ENCODE measurements at regions not wholly inside any gene's neighbourhood (a gene's known extent, or its start where the extent isn't known, plus 50 kb on each side); places are given as distances from the start of the nearest gene placed in this dataset.

DNA sequence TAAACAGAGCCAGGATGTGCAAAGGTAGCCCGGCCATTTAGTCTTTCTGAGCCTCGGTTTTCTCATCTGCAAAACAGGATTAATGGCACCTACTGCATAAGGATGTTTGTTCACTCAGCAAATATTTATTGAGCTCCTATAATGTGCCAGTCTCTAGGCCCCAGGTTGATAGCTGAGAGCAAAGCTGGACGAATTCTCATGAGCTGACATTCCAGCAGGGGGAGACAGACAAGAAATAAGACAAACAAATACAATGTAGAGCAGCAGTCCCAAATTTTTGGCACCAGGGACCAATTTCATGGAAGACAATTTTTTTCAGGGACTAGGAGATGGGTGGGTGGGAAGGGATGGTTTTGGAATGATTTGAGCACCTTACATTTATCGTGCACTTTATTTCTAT lies 74.3 kb upstream of the PAX7 start:
- intact Hi-C loops (cut with DNase I): no loop called here
- TF ChIP-seq, protein P1, sequence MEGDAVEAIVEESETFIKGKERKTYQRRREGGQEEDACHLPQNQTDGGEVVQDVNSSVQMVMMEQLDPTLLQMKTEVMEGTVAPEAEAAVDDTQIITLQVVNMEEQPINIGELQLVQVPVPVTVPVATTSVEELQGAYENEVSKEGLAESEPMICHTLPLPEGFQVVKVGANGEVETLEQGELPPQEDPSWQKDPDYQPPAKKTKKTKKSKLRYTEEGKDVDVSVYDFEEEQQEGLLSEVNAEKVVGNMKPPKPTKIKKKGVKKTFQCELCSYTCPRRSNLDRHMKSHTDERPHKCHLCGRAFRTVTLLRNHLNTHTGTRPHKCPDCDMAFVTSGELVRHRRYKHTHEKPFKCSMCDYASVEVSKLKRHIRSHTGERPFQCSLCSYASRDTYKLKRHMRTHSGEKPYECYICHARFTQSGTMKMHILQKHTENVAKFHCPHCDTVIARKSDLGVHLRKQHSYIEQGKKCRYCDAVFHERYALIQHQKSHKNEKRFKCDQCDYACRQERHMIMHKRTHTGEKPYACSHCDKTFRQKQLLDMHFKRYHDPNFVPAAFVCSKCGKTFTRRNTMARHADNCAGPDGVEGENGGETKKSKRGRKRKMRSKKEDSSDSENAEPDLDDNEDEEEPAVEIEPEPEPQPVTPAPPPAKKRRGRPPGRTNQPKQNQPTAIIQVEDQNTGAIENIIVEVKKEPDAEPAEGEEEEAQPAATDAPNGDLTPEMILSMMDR (IDR thresholded peaks at IDR 0.05): peak in 1 of 3 experiments; percentile 20
- no peak for TF ChIP-seq POLR2A (IDR thresholded peaks at IDR 0.05; ENCODE audit: low read depth)
- H3K36me3 ChIP-seq: no peaks in the 10 kb centered on the region
- peaks cover 0 to 100% (median 31%) of the 10 kb centered on the region in 4 donors for H3K27me3 ChIP-seq
- no peak for DNase-seq (ENCODE audit: extremely low spot score)
- 59% methylated on average over 4 of the region's 4 CpGs for WGBS
- no peak overlapping the region for H3K4me3 ChIP-seq
- H3K4me1 ChIP-seq: peaks cover 0 to 10% (median 9%) of the 10 kb centered on the region in 4 donors
- no peak overlapping the region for H3K27ac ChIP-seq (replicated peaks in 1 of 4)
- H3K9me3 ChIP-seq: no peaks in the 10 kb centered on the region

DNA sequence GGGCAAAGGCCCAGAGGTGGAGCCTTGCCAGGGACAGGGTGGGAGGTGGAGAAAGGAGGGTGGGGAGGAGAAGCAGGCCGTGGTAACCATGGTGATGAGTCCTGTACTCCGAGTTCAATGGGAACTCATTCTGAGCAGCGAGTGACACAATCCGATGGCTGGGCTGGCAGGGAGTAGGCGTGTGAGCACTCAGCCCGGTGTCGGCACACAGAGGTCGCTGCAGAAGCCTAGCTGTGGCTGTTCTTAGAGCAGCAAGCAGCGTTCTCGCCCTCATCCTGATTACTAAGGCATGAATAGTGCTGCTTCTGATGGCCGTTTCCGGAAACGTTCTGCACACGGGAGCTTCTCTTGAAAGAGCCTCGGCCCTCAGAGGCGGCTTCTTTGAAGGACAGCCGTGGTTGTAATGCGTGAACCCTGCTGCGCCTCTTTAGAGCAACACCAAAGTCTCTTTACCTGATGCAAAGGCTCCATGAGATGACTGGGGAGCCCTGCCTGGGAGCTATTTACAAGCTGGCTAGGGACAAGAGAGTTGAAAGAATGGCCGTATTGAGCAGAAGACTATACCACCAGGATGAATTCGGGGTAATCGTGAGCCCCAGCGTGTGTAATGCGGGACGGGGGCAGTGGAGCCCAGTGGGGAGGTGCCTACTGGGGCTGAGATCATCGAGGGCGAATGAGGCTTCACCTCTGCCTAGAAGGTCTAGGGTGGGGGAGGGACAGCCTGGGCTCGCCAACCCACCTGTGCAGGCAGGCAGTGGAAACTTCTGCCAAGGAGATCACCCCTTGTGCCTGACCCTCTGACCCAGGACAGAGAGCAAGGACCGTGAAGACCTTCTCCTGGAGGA lies 72.8 kb upstream of the PAX7 start:
- H3K9me3 ChIP-seq: no peaks in the 10 kb centered on the region
- TF ChIP-seq, protein P1 (IDR thresholded peaks at IDR 0.05): no peak
- TF ChIP-seq POLR2A (IDR thresholded peaks at IDR 0.05; ENCODE audit: low read depth) (no peak), POLR2AphosphoS5 (IDR thresholded peaks at IDR 0.05) (no peak), EP300 (IDR thresholded peaks at IDR 0.05) (no peak)
- peaks cover 0 to 100% (median 34%) of the 10 kb centered on the region in 4 donors for H3K27me3 ChIP-seq
- no peaks in the 10 kb centered on the region for H3K36me3 ChIP-seq
- peaks cover 0 to 10% (median 9%) of the 10 kb centered on the region in 4 donors for H3K4me1 ChIP-seq
- no peak for DNase-seq (ENCODE audit: extremely low spot score)
- 5% methylated on average over 26 of the region's 29 CpGs for WGBS
- no peak overlapping the region for H3K27ac ChIP-seq (replicated peaks in 1 of 4)
- intact Hi-C loops (cut with DNase I): no loop called here
- H3K4me3 ChIP-seq: no peak overlapping the region

DNA sequence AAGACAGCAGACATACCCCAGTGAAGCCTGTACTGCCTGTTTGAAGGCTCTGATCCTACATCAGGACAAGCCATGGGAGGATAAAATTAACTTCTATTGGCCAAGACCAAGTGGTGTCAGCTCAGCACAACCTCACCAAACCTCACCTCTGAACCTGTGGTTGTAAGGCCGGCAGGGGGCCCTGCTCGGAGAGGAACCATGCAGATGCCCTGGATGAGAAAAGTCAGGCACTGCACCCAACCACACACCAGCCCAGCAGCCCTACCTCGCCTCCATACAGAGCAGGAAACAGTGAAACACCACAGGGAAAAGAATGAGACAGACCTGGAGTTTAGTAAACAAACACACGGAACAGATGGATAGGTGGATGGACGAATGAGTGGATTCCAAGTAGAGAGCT lies 70.0 kb upstream of the PAX7 start:
- no peak overlapping the region for H3K27ac ChIP-seq (replicated peaks in 1 of 4)
- TF ChIP-seq, protein P1 (IDR thresholded peaks at IDR 0.05): no peak
- TF ChIP-seq POLR2AphosphoS5 (IDR thresholded peaks at IDR 0.05) (no peak), EP300 (IDR thresholded peaks at IDR 0.05) (no peak), POLR2A (IDR thresholded peaks at IDR 0.05; ENCODE audit: low read depth) (no peak)
- intact Hi-C loops (cut with DNase I): no loop called here
- no peaks in the 10 kb centered on the region for H3K36me3 ChIP-seq
- no peaks in the 10 kb centered on the region for H3K9me3 ChIP-seq
- H3K4me3 ChIP-seq: no peak overlapping the region
- 42% methylated on average over 5 of the region's 5 CpGs for WGBS
- peaks cover 0 to 99% (median 34%) of the 10 kb centered on the region in 4 donors for H3K27me3 ChIP-seq
- no peak for DNase-seq (ENCODE audit: extremely low spot score)
- peaks cover 0 to 10% (median 9%) of the 10 kb centered on the region in 4 donors for H3K4me1 ChIP-seq

DNA sequence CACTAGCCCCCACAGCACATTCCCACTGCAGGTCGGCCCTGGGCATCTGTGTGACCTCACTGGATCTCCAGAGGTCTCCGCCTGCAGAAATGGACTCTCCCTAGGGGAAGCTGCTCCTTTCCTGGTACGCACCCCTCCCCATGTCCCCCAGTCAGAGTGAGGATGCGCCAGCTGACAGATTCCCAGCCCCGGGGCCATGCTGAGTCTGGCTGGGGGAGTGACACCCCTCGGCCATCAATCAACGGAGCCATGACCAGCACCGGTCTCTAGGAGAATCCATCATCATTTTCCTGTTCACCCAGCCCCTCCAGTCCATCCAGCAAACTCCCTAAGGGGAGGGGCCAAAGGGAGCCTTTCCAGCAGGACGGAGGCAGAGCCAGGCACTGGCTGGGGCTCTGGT lies 68.7 kb upstream of the PAX7 start:
- Histone ChIP-seq H3K27ac (replicated peaks in 1 of 4) (no peak overlapping the region), H3K9me3 (no peaks in the 10 kb centered on the region), H3K27me3 (peaks cover 0 to 96% (median 29%) of the 10 kb centered on the region in 4 donors), H3K4me1 (peaks cover 0 to 10% (median 9%) of the 10 kb centered on the region in 4 donors), H3K36me3 (no peaks in the 10 kb centered on the region), H3K4me3 (no peak overlapping the region)
- intact Hi-C loops (cut with DNase I): no loop called here
- no peak for TF ChIP-seq POLR2AphosphoS5 (IDR thresholded peaks at IDR 0.05)
- TF ChIP-seq, protein P1 (IDR thresholded peaks at IDR 0.05): no peak
- TF ChIP-seq EP300 (IDR thresholded peaks at IDR 0.05): no peak
- TF ChIP-seq POLR2A (IDR thresholded peaks at IDR 0.05; ENCODE audit: low read depth): no peak
- WGBS: 25% methylated on average over 8 of the region's 9 CpGs
- DNase-seq (ENCODE audit: extremely low spot score): no peak

All from esophagus muscularis mucosa (tissue), 4 donors.